Right lung (tissue), 2 donors: ENCODE measurements at regions not wholly inside any gene's neighbourhood (a gene's known extent, or its start where the extent isn't known, plus 50 kb on each side); places are given as distances from the start of the nearest gene placed in this dataset.

ENCODE experiments used
- DNase-seq, 2 donors: peaks; one replicate each; pipeline ENCODE4 v3.0.0-alpha.2; 2013

- DNase-seq: no peak
These were observed 52.6 kb upstream of the TGFBR2 start for GRCh38 chr3:30553641-30554316.

DNA sequence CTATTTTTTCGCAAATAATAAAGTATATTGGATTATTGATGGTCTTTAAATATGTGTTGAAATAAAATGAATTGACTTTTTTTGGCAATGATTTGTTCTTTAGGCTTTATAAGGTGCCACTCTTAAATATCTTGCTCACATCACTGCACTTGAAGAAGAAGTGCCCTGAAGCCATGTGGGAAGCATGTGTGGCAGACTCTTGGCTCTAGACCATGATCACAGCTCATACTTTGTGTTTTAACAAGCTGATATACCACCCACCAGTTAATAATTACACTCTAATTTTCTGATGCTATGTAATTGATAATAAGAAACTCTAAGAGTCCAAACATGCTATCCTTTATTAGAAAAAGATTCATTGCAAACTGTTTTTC is 52.1 kb upstream of the TGFBR2 start:
- DNase-seq: no peak

DNA sequence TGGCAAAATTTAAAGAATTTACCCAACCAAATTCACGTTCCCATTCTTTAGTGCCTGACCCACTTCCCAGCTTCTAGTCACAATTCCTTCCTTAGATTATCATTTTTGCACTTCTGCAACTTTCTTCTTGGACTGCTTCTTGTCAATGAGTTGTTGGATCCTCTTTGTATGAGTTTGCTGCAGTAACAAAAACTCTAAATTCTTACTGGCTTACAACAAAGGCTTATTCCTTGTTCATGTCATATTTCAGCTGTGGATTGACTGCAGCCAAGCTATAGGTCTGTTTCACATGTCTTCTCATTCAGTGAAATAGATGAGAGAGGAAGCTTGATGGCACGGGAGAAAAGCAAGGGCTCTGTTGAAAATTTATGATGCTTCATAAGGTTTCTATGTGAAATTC is 50.4 kb upstream of the TGFBR2 start:
- DNase-seq: no peak
